ENCODE measurements at regions not wholly inside any gene's neighbourhood (a gene's known extent, or its start where the extent isn't known, plus 50 kb on each side); places are given as distances from the start of the nearest gene placed in this dataset.

GRCh38 chr15:95044745-95045417 lies 813.5 kb downstream of the MCTP2 start:
- H3K4me3 ChIP-seq (ENCODE audit: low read length), result no peak overlapping the region
- no peaks in the 10 kb centered on the region for H3K4me1 ChIP-seq (ENCODE audit: low read length)
- no peaks in the 10 kb centered on the region for H3K27me3 ChIP-seq (ENCODE audit: low read depth, low read length)
- H3K36me3 ChIP-seq (replicated peaks; ENCODE audit: low read depth, low read length), result no peaks in the 10 kb centered on the region
- H2AFZ ChIP-seq (ENCODE audit: low read depth, low read length), result no peak overlapping the region
- no peaks in the 10 kb centered on the region for H3K9me3 ChIP-seq (ENCODE audit: insufficient read depth, low read length)
- no peak overlapping the region for H3K4me2 ChIP-seq (ENCODE audit: low read length)
- no peak overlapping the region for H3K27ac ChIP-seq (ENCODE audit: low read length)
- no peaks in the 10 kb centered on the region for H3K79me2 ChIP-seq (ENCODE audit: low read length)
- H3K9ac ChIP-seq (ENCODE audit: low read length), result no peak overlapping the region
- no peak for TF ChIP-seq CTCF (IDR thresholded peaks at IDR 0.05; ENCODE audit: low read depth, low read length)
- no peak for TF ChIP-seq EZH2phosphoT487 (IDR thresholded peaks at IDR 0.05; ENCODE audit: low read depth)
- H4K20me1 ChIP-seq (ENCODE audit: insufficient read depth, low read length), result no peaks in the 10 kb centered on the region

DNA sequence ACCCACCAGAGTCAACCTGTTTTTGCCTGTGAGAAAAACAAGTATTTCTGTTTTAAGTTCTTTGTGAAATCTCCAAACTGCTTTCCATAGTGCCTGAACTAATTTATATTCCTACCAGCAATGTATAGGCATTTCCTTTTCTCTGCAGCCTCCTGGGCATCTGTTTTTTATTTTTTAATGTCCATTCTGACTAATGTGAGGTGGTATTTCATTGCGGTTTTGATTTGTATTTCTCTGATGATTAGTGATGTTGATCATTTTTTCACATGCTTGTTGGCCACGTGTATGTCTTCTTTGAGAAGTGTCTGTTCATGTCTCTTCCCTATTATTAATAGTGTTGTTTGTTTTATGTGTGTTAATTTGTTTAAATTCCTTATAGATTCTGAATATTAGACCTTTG lies 820.5 kb downstream of the MCTP2 start:
- Histone ChIP-seq H3K9ac (ENCODE audit: low read length) (no peak overlapping the region), H3K36me3 (replicated peaks; ENCODE audit: low read depth, low read length) (no peaks in the 10 kb centered on the region), H2AFZ (ENCODE audit: low read depth, low read length) (no peak overlapping the region), H4K20me1 (ENCODE audit: insufficient read depth, low read length) (no peaks in the 10 kb centered on the region), H3K4me3 (ENCODE audit: low read length) (no peak overlapping the region), H3K9me3 (ENCODE audit: insufficient read depth, low read length) (no peaks in the 10 kb centered on the region), H3K27ac (ENCODE audit: low read length) (no peak overlapping the region), H3K27me3 (ENCODE audit: low read depth, low read length) (no peaks in the 10 kb centered on the region), H3K79me2 (ENCODE audit: low read length) (no peaks in the 10 kb centered on the region), H3K4me1 (ENCODE audit: low read length) (no peaks in the 10 kb centered on the region), H3K4me2 (ENCODE audit: low read length) (no peak overlapping the region)
- TF ChIP-seq CTCF (IDR thresholded peaks at IDR 0.05; ENCODE audit: low read depth, low read length), result no peak

GRCh38 chr15:95059346-95059905 lies 828.1 kb downstream of the MCTP2 start:
- no peaks in the 10 kb centered on the region for H3K4me1 ChIP-seq (ENCODE audit: low read length)
- no peak overlapping the region for H3K4me3 ChIP-seq (ENCODE audit: low read length)
- no peak overlapping the region for H3K9ac ChIP-seq (ENCODE audit: low read length)
- no peaks in the 10 kb centered on the region for H3K36me3 ChIP-seq (replicated peaks; ENCODE audit: low read depth, low read length)
- no peak overlapping the region for H2AFZ ChIP-seq (ENCODE audit: low read depth, low read length)
- no peak overlapping the region for H3K27ac ChIP-seq (ENCODE audit: low read length)
- no peaks in the 10 kb centered on the region for H3K27me3 ChIP-seq (ENCODE audit: low read depth, low read length)
- TF ChIP-seq EZH2phosphoT487 (IDR thresholded peaks at IDR 0.05; ENCODE audit: low read depth) (no peak), CTCF (IDR thresholded peaks at IDR 0.05; ENCODE audit: low read depth, low read length) (no peak)
- H3K9me3 ChIP-seq (ENCODE audit: insufficient read depth, low read length), result no peaks in the 10 kb centered on the region
- H3K4me2 ChIP-seq (ENCODE audit: low read length), result no peak overlapping the region
- H4K20me1 ChIP-seq (ENCODE audit: insufficient read depth, low read length), result no peaks in the 10 kb centered on the region
- no peaks in the 10 kb centered on the region for H3K79me2 ChIP-seq (ENCODE audit: low read length)

- H3K9ac ChIP-seq (ENCODE audit: low read length), result no peak overlapping the region
- H2AFZ ChIP-seq (ENCODE audit: low read depth, low read length), result no peak overlapping the region
- H3K4me3 ChIP-seq (ENCODE audit: low read length), result no peak overlapping the region
- no peaks in the 10 kb centered on the region for H3K36me3 ChIP-seq (replicated peaks; ENCODE audit: low read depth, low read length)
- H3K4me2 ChIP-seq (ENCODE audit: low read length), result no peak overlapping the region
- H3K27ac ChIP-seq (ENCODE audit: low read length), result no peak overlapping the region
- H3K79me2 ChIP-seq (ENCODE audit: low read length), result no peaks in the 10 kb centered on the region
- no peaks in the 10 kb centered on the region for H3K4me1 ChIP-seq (ENCODE audit: low read length)
- H3K27me3 ChIP-seq (ENCODE audit: low read depth, low read length), result no peaks in the 10 kb centered on the region
- TF ChIP-seq CTCF (IDR thresholded peaks at IDR 0.05; ENCODE audit: low read depth, low read length), result no peak
- no peak for TF ChIP-seq EZH2phosphoT487 (IDR thresholded peaks at IDR 0.05; ENCODE audit: low read depth)
- H3K9me3 ChIP-seq (ENCODE audit: insufficient read depth, low read length), result no peaks in the 10 kb centered on the region
- no peaks in the 10 kb centered on the region for H4K20me1 ChIP-seq (ENCODE audit: insufficient read depth, low read length)
Measured at GRCh38 chr15:95068701-95069521, 837.5 kb downstream of the MCTP2 start.

Data from OCI-LY3 (cell line).